Kidney epithelial cell (primary cell): ENCODE measurements at regions not wholly inside any gene's neighbourhood (a gene's known extent, or its start where the extent isn't known, plus 50 kb on each side); places are given as distances from the start of the nearest gene placed in this dataset.

Source experiments
- DNase-seq: peaks from one replicate; pipeline ENCODE4 v3.0.0-alpha.2; 2010; ENCODE audit warnings: low read depth
- H3K27me3 ChIP-seq: 2 replicates; pipeline ENCODE4 v1.6.0; 2011; ENCODE audit warnings: low read length; ENCODE audit not compliant: control insufficient read depth, insufficient read depth
- H3K36me3 ChIP-seq: 2 replicates; pipeline ENCODE4 v1.5.1; 2011; ENCODE audit warnings: low read length; ENCODE audit not compliant: control insufficient read depth, insufficient read depth
- H3K4me3 ChIP-seq: 2 replicates; pipeline ENCODE4 v1.5.1; 2011; ENCODE audit warnings: low read depth, mild to moderate bottlenecking, control low read depth, low read length
- CTCF ChIP-seq: IDR thresholded peaks from 2 replicates; pipeline ENCODE4 v1.5.1; 2011; ENCODE audit warnings: mild to moderate bottlenecking, moderate library complexity, low read length, control low read depth, inconsistent platforms; ENCODE audit not compliant: insufficient read depth, poor library complexity, severe bottlenecking

- no peaks in the 10 kb centered on the region for H3K36me3 ChIP-seq
Measured at GRCh38 chr12:13552830-13553229, 356.3 kb downstream of the EMP1 start.

GRCh38 chr12:13547283-13547682 lies 350.8 kb downstream of the EMP1 start:
- Histone ChIP-seq H3K27me3 (no peaks in the 10 kb centered on the region), H3K36me3 (no peaks in the 10 kb centered on the region), H3K4me3 (no peak overlapping the region)
- DNase-seq: no peak
- TF ChIP-seq CTCF: no peak

More at GRCh38 chr12:13552830-13553229, 356.3 kb downstream of the EMP1 start:
- Histone ChIP-seq H3K27me3 (no peaks in the 10 kb centered on the region), H3K4me3 (no peak overlapping the region)
- no peak for TF ChIP-seq CTCF
- no peak for DNase-seq

- TF ChIP-seq CTCF: no peak
- DNase-seq: no peak
- Histone ChIP-seq H3K4me3 (no peak overlapping the region), H3K27me3 (no peaks in the 10 kb centered on the region), H3K36me3 (no peaks in the 10 kb centered on the region)
Measured at GRCh38 chr12:13546231-13546630, 349.7 kb downstream of the EMP1 start.

GRCh38 chr12:13539051-13539450 lies 342.5 kb downstream of the EMP1 start:
- Histone ChIP-seq H3K36me3 (no peaks in the 10 kb centered on the region), H3K4me3 (no peak overlapping the region), H3K27me3 (no peaks in the 10 kb centered on the region)
- TF ChIP-seq CTCF: no peak
- DNase-seq: no peak

- no peak for TF ChIP-seq CTCF
- H3K4me3 ChIP-seq: no peak overlapping the region
- H3K27me3 ChIP-seq: no peaks in the 10 kb centered on the region
- no peaks in the 10 kb centered on the region for H3K36me3 ChIP-seq
- DNase-seq: no peak
Measured at GRCh38 chr12:13538136-13538535, 341.6 kb downstream of the EMP1 start.

- no peak for TF ChIP-seq CTCF
Measured at GRCh38 chr12:13537623-13538022, 341.1 kb downstream of the EMP1 start.

More at GRCh38 chr12:13537623-13538022, 341.1 kb downstream of the EMP1 start:
- no peaks in the 10 kb centered on the region for H3K27me3 ChIP-seq
- no peak overlapping the region for H3K4me3 ChIP-seq
- DNase-seq: no peak
- no peaks in the 10 kb centered on the region for H3K36me3 ChIP-seq
